Fibroblast of lung (primary cell): ENCODE measurements at regions not wholly inside any gene's neighbourhood (a gene's known extent, or its start where the extent isn't known, plus 50 kb on each side); places are given as distances from the start of the nearest gene placed in this dataset.
"Not testable (repeated sequence)": the region's sequence is repeated elsewhere in the genome, so short reads cannot be mapped to it uniquely, and the experiment has no call there.

Experiments used
- DNase-seq, 2 donors: peaks; one replicate each; pipeline versions ENCODE4 v3.0.0 to v3.0.0-alpha.2; 2010; ENCODE audit warnings: low read depth in 2 of 2
- H2AFZ ChIP-seq: 2 replicates; pipeline ENCODE4 v1.5.1; 2012; ENCODE audit warnings: low read length, control low read depth, inconsistent platforms
- H3K27ac ChIP-seq: 2 replicates; pipeline ENCODE4 v1.5.1; 2011; ENCODE audit warnings: low read length, control low read depth; ENCODE audit not compliant: insufficient read depth
- H3K27me3 ChIP-seq: 2 replicates; pipeline ENCODE4 v1.5.1; 2011; ENCODE audit warnings: mild to moderate bottlenecking, low read length; ENCODE audit not compliant: control insufficient read depth, insufficient read depth
- H3K36me3 ChIP-seq: 2 replicates; pipeline ENCODE4 v1.5.1; 2011; ENCODE audit warnings: low read length; ENCODE audit not compliant: control insufficient read depth, insufficient read depth
- H3K4me1 ChIP-seq: 2 replicates; pipeline ENCODE4 v1.5.1; 2011; ENCODE audit warnings: low read length; ENCODE audit not compliant: control insufficient read depth, insufficient read depth; ENCODE audit errors: extremely low read depth
- H3K4me2 ChIP-seq: 2 replicates; pipeline ENCODE4 v1.5.1; 2011; ENCODE audit warnings: low read length, control low read depth; ENCODE audit not compliant: insufficient read depth; ENCODE audit errors: extremely low read depth
- H3K4me3 ChIP-seq, 4 experiments: fragments of 200-600 bp in 1 of 4; sonication (generic) in 1 of 4; replicated peaks in 1 of 4; 2 replicates each; pipeline ENCODE4 v1.5.1; 2011 to 2016; ENCODE audit warnings: low read length in 4 of 4, low read depth in 3 of 4, mild to moderate bottlenecking in 3 of 4, control low read depth in 2 of 4, inconsistent platforms in 1 of 4, mixed read lengths in 1 of 4; ENCODE audit not compliant: insufficient read depth in 1 of 4; ENCODE audit errors: control extremely low read depth in 1 of 4
- H3K79me2 ChIP-seq: 2 replicates; pipeline ENCODE4 v1.5.1; 2012; ENCODE audit warnings: mild to moderate bottlenecking, low read length, inconsistent platforms; ENCODE audit not compliant: control insufficient read depth, insufficient read depth
- H3K9ac ChIP-seq: 2 replicates; pipeline ENCODE4 v1.5.1; 2011; ENCODE audit warnings: mild to moderate bottlenecking, low read length, control low read depth; ENCODE audit not compliant: insufficient read depth
- H3K9me3 ChIP-seq: 2 replicates; pipeline ENCODE4 v1.5.1; 2012; ENCODE audit warnings: low read depth, low read length; ENCODE audit not compliant: control insufficient read depth, insufficient read depth
- H4K20me1 ChIP-seq: 2 replicates; pipeline ENCODE4 v1.5.1; 2011; ENCODE audit warnings: low read length; ENCODE audit not compliant: control insufficient read depth, insufficient read depth; ENCODE audit errors: extremely low read depth
- EZH2 ChIP-seq: IDR thresholded peaks from 2 replicates; pipeline ENCODE4 v1.5.1; 2012; ENCODE audit warnings: low read length, control low read depth, mild to moderate bottlenecking; ENCODE audit errors: missing control alignments
- TF ChIP-seq, protein P1 (sequence below), 2 donors: IDR thresholded peaks in 1 of 2; conservative IDR thresholded peaks in 1 of 2; 1 replicate in 1 of 2; 2 replicates in 1 of 2; pipeline ENCODE4 v1.5.1; 2011 to 2012; ENCODE audit warnings: low read length in 2 of 2, control low read depth in 1 of 2, inconsistent platforms in 1 of 2, low read depth in 1 of 2, mild to moderate bottlenecking in 1 of 2

DNA sequence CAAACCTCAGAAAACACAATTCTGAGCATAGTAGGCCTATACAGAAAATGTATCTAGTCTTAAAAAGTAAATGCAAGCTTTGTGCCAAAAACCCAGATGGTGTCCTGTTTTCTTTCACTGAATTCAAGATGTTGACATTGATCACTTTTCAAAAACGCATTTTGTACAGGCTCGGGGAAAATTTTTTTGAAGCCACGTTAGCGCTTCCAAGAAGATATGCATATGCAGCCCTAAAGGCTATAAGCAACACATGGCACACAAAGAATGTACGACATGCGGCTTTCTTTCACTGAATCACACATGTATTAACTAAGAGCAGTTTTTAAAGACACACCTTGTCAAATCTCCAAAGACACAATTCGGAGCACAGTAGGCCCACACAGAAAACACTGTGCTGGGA is 115.4 kb downstream of the MRPL57 start:
- H3K27ac ChIP-seq, result no peak overlapping the region
- H3K4me3 ChIP-seq, result no peak overlapping the region
- H3K4me1 ChIP-seq, result no peaks in the 10 kb centered on the region
- no peaks in the 10 kb centered on the region for H3K36me3 ChIP-seq
- no peaks in the 10 kb centered on the region for H3K9me3 ChIP-seq
- H3K79me2 ChIP-seq, result no peaks in the 10 kb centered on the region
- no peaks in the 10 kb centered on the region for H3K27me3 ChIP-seq
- no peak overlapping the region for H3K4me2 ChIP-seq
- no peaks in the 10 kb centered on the region for H4K20me1 ChIP-seq
- no peak for DNase-seq
- no peak overlapping the region for H3K9ac ChIP-seq
- TF ChIP-seq, protein P1, sequence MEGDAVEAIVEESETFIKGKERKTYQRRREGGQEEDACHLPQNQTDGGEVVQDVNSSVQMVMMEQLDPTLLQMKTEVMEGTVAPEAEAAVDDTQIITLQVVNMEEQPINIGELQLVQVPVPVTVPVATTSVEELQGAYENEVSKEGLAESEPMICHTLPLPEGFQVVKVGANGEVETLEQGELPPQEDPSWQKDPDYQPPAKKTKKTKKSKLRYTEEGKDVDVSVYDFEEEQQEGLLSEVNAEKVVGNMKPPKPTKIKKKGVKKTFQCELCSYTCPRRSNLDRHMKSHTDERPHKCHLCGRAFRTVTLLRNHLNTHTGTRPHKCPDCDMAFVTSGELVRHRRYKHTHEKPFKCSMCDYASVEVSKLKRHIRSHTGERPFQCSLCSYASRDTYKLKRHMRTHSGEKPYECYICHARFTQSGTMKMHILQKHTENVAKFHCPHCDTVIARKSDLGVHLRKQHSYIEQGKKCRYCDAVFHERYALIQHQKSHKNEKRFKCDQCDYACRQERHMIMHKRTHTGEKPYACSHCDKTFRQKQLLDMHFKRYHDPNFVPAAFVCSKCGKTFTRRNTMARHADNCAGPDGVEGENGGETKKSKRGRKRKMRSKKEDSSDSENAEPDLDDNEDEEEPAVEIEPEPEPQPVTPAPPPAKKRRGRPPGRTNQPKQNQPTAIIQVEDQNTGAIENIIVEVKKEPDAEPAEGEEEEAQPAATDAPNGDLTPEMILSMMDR (conservative IDR thresholded peaks at IDR 0.05 in 1 of 2, IDR thresholded peaks at IDR 0.05 in 1 of 2; ENCODE audit: low read depth in 1 of 2, low read length in 2 of 2), result no peak
- no peak for TF ChIP-seq EZH2
- H2AFZ ChIP-seq, result no peak overlapping the region

DNA sequence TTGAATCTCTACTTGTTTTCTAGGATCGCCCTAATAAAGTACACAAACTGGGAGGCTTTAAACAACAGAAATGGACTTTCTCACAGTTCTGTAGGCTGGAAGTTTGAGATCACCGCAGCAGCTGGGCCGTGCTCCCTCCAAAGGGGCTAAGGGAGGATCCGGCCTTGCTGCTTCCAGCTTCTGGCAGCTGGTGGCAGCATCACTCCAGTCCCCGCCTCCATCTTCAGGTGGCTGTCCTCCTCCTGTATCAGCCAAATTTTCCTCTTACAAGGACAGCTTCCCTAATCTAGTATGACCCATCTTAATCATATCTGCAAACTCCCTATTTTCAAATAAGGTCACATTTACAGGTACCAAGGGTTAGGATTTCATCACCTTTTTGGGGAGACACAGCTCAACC is 120.5 kb downstream of the MRPL57 start:
- H3K9ac ChIP-seq, H4K20me1 ChIP-seq, H3K9me3 ChIP-seq, H3K4me2 ChIP-seq, H3K27me3 ChIP-seq, H3K4me1 ChIP-seq, H3K36me3 ChIP-seq, H3K27ac ChIP-seq, H3K4me3 ChIP-seq: not testable (repeated sequence)
- peak overlapping the region; percentile 69 for H2AFZ ChIP-seq
- TF ChIP-seq, protein P1 (conservative IDR thresholded peaks at IDR 0.05 in 1 of 2, IDR thresholded peaks at IDR 0.05 in 1 of 2; ENCODE audit: low read depth in 1 of 2, low read length in 2 of 2), result peak; percentile 37 to 54
- DNase-seq, result peak; percentile 36 to 56
- H3K79me2 ChIP-seq, result peaks cover 12% of the 10 kb centered on the region

DNA sequence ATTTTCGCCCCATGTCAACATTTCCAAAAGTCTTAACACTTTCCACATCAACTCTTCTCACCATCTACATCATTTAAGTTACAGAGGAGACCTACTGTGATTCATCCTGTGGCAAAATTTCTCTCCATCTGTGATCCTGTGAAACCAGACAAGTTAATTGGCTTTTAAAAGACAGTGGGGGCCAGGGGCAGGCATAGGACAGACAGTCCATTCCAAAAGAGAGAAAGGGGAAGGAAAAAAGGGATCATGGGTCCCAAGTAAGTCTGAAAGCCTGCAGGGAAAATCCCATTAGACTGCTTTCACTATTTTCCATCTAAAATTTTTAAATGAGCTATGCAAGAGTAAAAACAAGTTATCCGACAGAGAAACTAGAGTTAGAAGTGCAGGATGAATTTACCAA is 121.0 kb downstream of the MRPL57 start:
- peak overlapping the region; percentile 43 for H3K27ac ChIP-seq
- peaks cover 2% of the 10 kb centered on the region for H3K4me1 ChIP-seq
- DNase-seq, result peak in 1 of 2 donors; percentile 17
- H3K79me2 ChIP-seq, result peaks cover 12% of the 10 kb centered on the region
- H3K9ac ChIP-seq, result no peak overlapping the region
- H4K20me1 ChIP-seq, result no peaks in the 10 kb centered on the region
- H3K4me3 ChIP-seq, result peak overlapping the region; percentile 30 to 90 (median 90)
- peak overlapping the region; percentile 69 for H2AFZ ChIP-seq
- H3K36me3 ChIP-seq, result no peaks in the 10 kb centered on the region
- no peak for TF ChIP-seq EZH2
- TF ChIP-seq, protein P1 (conservative IDR thresholded peaks at IDR 0.05 in 1 of 2, IDR thresholded peaks at IDR 0.05 in 1 of 2; ENCODE audit: low read depth in 1 of 2, low read length in 2 of 2), result no peak
- no peaks in the 10 kb centered on the region for H3K9me3 ChIP-seq
- peak overlapping the region; percentile 71 for H3K4me2 ChIP-seq
- H3K27me3 ChIP-seq, result no peaks in the 10 kb centered on the region
